ENCODE measurements at regions not wholly inside any gene's neighbourhood (a gene's known extent, or its start where the extent isn't known, plus 50 kb on each side); places are given as distances from the start of the nearest gene placed in this dataset.
"Not testable (repeated sequence)": the region's sequence is repeated elsewhere in the genome, so short reads cannot be mapped to it uniquely, and the experiment has no call there.

DNA sequence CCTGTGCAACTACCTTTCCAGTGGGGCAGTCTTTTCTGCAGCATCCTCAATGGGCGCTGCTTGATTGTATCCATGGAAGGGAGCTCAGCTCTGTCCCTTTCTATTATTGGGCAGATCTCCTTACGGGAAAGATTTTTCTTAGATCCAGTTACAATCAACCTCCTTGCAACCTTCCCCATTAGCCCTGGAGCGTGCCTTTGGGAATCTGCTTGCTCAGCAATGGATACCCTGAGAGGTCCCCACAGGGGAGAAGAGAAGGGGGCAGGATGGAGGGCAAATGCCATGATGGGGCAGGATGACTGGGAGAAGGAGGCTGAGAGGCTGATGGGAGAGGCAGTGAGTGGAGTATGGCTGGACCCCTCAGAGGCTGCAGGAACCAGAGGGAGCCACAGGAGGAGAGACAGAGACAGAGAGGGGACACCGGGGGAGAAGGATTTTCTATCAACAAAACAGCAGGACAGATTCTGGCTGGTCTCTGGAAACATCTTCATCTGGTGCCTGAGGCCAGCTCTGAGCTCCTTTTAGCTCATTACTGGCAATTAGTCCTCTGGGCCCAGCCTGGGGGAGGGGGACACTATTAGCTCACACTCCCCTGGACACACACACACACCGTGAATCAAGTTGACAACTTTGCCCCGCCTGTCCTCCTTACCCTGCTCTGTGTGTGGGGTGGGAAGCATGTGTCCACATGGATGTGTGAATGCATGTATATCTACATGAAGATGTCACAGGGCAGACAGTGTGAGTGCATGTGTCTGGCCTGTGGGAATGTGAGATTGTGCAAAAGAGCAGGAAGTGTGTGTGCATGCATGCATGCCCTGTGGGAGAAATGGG is 80.8 kb upstream of the PAX2 start:
- DNase-seq: no peak

DNA sequence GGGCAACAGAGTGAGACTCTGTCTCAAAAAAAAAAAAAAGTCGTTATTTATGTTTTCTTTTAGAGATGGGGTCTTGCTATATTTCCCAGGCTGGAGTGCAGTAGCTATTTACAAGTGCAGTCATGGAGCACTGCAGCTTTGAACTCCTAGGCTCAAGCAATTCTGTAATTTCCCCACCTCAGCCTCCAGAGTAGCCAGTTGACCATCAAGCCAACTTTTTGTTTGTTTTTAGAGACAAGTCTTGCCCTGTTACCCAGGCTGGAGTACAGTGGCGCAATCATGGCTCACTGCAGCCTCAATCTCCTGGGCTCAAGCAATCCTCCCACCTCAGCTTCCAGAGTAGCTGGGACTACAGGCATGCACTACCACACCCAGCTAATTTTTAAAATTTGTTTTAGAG is 78.7 kb upstream of the PAX2 start:
- DNase-seq: not testable (repeated sequence)

DNA sequence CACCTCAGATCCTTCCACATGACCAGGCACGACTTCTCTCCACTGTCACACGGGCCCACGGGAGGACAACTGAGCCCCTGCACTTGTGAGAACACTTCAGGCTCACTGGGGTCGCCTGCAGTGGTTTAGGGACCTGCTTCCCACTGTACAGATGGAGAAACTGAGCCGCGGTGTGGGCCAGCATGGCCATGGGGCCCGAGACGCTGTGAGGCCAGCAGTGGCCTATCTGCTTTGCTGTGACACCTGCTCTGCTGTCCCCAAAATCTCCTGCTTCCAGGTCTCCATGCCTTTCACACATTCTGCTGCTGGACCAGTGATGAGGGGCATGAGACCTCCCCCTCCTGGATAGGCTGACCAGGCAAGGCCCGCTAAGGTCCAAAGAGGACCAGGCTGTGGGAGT is 75.8 kb upstream of the PAX2 start:
- DNase-seq: no peak

DNA sequence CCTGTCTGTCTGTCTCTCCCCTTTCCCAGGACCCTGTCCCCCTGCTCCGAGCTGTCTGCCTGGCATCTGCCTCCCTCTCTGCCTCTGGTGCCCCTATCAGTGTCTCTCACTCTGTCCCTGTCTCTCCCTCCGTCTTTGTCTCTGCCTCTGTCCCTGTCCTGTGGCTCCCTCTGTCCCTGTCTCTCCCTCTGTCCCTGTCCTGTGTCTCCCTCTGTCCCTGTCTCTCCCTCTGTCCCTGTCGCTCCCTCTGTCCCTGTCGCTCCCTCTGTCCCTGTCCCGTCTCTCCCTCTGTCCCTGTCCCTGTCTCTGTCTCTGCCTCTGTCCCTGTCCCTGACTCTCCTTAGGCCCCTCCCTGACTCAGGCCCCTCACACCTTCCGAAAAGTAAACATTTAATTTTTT is 75.0 kb upstream of the PAX2 start:
- DNase-seq: no peak

DNA sequence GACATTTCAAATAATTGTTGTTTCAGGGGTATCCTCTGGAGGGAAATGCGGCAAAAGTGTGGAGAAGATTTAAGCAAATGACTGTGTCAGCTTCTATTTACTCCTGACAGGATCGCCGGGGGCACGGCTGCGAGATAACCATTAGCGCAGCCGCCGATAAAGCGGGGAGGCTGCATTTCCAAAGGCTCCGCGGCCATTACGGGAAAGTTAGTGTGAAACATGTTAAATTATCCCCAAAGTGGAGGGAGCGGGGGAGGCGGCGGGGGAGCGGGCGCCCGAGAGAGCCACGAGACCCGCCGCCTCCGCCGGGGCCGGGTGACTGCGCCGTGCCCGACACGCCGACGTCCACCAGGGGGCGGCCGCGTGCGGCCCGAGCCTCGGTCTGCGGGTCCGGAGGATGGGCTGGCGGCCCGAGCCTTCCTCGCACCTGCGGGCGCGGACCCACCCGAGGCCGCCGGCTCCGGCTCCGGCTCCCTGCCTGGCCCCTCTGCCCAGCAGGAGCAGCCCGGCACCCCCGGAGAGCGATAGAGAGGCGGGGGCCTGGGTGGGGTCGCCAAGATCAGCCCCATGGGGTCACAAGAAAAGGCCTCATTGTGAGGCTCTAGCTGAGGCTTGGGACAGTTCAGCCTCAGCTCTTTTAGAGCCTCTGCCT is 74.4 kb upstream of the PAX2 start:
- DNase-seq: no peak

DNA sequence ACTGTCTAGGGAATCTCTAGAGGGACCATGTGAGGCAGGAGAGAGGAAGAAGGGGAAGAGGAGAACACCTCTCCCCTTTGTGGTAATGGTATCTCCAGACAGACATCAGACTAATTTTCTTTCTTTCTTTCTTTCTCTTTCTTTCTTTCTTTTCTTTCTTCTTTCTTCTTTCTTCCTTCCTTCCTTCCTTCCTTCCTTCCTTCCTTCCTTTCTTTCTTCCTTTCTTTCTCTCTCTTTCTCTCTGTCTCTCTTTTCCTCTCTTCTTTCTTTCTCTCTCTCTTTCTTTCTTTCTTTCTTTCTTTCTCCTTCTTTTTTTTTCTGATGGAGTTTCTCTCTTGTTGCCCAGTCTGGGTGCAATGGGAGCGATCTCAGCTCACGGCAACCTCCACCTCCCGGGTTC is 73.2 kb upstream of the PAX2 start:
- no peak for DNase-seq

DNA sequence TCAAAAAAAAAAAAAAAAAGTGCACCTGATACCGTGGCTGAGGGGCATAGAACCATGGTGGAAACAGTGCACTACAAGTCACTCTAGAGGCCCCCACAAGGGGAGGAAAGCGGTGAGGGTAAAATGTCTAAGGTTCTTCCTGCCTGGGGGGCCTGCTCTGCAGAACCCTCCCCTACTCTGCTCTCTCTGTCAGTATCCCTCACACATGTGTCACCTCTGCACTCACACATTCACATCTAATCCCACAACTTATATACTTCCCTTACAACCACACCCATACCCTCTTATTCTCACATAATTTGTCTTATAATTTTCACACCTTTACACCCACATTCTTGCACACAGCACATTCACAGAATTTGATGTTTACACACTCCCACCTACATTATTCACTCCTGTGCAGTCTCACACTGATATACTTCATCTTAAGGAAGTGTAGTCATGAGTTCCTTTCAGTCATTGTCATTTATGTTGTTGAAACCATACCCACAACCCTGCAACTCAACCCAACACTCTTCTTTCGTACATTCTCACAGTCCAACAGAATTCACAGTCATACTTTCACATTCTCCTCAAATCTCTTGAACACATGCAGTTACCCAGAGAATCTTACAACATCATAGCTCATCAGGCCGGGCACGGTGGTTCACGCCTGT is 68.0 kb upstream of the PAX2 start:
- DNase-seq: no peak

DNA sequence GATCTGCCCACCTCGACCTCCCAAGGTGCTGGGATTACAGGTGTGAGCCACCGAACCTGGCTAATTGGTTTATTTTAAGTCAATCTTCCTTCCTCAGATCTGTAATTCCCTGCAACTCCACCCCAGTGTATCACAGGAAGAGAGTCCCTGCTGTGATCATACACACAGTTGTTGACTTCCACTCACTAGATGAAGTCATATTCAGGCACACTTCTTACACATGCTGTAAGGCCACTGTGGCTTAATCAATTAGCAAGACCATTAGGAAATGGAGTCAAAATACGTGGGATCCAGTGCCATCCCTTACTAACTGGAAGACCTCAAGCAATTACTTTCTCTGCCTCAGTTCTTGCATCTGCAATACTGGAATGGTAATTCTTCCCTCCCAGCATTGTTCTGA is 66.1 kb upstream of the PAX2 start:
- no peak for DNase-seq

DNA sequence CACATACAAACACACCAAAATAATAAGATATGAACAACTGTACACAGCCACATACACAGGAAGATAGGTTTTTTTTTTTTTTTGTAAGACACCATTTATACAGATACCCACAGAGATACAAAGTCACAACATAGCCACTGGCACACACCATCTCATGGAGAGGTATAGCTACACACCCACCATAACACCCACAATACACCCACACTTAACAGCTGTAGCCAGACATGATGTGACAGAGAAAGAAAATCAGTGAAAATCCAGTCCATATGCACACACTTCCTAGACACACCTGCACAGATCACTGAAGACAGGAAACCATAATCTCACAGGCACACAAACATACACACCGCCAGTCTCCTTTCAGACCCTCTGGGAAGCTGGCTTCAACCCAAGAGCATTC is 62.4 kb upstream of the PAX2 start:
- no peak for DNase-seq

DNA sequence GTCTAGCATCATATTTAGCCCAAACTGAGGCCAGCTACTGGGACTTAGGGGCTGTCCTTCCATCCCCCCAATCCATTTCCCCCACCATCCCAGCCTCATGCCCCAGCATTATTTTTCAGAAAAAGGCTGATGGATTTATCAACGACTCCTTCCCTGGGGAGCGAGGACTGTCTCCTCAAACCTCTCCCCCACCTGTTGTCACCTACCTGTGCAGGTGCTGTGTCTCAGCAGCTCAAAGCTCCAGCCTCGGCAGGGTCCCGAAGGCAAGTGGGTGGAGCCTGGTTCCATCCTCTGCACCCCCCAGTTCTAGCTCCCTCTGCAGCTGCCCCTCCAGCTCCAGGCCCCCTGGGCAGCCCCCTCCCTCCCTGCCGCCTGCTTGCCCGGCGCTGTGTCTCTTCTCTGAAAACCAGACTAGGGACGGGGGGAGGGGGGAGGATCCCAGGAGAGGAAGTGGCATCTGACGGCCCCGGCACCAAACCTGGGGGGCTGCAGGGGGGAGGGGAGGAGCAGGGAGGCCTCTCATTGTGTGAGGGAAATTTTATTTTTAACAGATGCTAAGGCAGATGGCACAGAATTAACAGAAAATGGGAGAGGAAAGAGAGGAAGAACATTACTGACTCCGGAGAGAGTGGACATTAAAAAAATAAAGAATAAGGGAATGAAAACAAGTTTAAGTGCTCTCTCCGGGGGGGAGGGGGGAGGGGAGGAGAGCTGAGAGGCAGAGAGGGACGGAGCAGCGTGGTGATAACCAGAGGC is 61.7 kb upstream of the PAX2 start:
- DNase-seq: no peak

DNA sequence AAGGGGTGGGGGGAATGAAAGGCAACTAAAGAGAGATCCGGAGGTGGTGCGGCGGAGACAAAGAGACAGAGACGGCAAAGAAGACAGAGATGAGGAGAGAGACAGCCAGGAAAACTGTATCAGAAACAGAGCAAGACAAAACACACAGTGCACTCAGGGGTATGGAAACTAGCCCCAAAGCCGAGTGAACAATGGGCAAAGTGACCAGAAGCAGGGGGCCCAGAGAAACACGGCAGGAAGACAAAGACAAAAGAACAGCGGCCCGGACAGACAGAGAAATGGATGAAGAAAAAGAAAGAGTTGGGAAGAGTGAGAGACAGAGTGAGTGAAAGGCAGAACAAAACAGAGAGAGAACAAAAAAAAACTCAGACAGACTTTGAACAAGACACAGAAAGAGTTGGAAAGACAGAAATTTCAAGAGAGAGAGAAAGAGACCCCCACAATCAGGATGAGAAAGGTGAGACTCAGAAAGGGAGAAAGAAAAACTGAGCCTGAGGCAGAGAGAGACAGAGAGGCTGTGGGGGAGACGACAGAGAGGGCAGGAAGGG is 60.6 kb upstream of the PAX2 start:
- no peak for DNase-seq

DNA sequence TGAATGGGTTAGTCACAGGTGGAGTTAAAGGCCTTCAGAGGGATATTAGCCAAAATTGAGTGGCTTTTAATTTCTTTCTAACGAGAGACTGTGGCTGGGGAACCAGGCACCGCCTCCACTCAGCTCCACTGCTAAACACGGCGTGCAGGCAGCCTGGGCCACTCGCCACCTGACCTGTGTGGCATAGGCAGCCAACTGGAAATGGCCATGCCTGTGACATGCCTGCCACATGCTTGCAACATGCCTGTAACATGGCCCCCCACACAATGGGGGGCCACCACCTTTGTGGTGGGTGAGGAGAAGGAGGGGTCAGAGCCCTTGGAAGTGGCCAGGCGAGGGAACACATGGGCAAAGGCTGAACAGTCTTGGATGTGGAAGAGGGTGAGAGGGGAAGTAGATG is 60.1 kb upstream of the PAX2 start:
- DNase-seq: no peak

DNA sequence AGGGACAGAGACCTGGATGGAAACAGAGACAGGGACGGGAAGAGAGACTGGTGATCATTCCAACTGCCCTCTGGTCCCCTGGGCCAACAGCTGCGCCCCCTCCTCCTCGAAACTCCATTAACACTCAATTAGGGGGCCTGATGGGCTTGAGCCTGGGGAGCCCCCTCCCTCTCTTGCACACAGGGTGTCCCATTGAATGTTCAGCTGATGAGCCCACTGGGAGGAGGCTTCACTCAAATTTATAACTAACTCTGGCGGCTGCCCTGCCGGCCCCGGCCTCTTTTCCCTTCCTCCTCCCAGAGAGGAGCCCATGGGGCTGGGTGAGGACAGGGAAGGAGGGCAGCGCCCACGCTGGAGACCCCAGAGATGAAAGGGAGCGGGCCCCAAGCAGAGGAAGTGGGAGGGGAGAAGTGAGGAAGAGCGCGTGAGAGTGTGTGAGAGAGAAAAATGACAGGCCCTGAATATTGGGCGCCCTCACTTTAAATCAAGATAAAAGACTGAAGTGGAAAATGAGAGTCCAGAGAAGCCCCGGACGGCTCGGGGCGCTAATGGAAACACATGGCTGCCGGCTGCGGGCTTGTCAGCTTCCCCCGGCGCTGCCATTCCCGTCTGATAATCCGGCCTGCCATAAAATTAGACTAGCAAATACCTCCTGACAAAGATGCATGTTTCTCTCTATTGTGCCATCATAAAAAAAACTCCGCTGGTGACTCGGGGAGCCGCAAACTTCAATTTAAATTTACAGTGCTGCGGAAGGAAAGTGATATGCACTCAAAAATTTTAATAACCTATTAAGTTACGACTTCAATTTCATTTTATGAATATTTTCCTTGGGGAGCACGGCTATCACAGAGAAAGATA is 58.0 kb upstream of the PAX2 start:
- no peak for DNase-seq

DNA sequence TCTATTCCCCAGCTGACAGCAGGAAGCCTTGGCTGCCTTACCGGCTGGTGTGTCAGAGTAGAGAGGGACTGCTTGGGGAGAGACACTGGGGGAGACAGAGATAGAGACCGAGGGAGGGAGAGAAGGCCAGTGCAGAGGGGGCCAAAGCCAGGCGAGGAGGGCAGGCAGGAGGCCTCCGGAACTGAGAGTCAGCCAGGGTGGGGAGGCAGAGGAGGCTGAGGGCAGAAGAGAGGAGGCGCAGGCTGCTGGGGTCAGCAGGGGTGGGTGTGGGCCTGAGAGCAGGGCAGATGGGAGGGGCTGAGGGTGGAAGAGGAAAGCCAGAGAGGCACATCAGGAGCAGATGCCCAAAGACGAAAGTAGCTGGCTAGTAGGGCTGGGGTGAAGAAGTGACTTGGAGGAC is 57.2 kb upstream of the PAX2 start:
- DNase-seq: no peak

DNA sequence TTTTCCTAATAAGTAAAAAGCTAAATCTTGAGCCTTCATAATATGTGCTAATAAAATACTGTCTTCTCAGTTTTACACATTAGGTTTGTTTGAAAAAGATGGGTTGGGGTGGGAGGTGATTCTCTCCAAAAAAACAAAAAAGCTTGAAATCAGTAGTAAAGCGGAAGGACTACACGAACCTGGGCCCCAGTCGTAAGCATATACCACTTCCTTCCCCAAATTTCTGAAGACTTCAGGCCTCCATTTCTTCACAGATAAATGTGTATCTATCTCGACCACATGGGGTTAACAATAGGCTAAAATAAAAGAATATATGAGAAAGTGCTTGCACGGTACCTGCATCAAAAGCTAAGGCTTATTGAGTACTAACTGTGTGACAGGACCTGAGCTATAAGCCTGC is 51.6 kb upstream of the PAX2 start:
- no peak for DNase-seq

Measured in right forelimb (tissue), 1 donor.